Esophagus squamous epithelium (tissue), 5 donors: ENCODE measurements at regions not wholly inside any gene's neighbourhood (a gene's known extent, or its start where the extent isn't known, plus 50 kb on each side); places are given as distances from the start of the nearest gene placed in this dataset.

ENCODE experiments used
- DNase-seq: peaks from one replicate; lab custom pipeline; 2025; lab: John Stamatoyannopoulos, UW
- H3K27ac ChIP-seq, 4 donors: fragments of 200-600 bp; sonication (generic); one replicate each; pipeline ENCODE4 v1.5.1; 2016 to 2019; ENCODE audit warnings: mild to moderate bottlenecking in 1 of 4
- H3K27me3 ChIP-seq, 4 donors: fragments of 200-600 bp; sonication (generic); 1 replicate in 3 of 4; 2 replicates in 1 of 4; pipeline versions ENCODE4 v1.5.1 to v1.6.0; 2017 to 2021; ENCODE audit warnings: antibody characterized with exemption in 1 of 4
- H3K36me3 ChIP-seq, 3 donors: fragments of 200-600 bp; sonication (generic); one replicate each; pipeline ENCODE4 v1.5.1; 2016 to 2019
- H3K4me1 ChIP-seq, 3 donors: fragments of 200-600 bp; sonication (generic); one replicate each; pipeline ENCODE4 v1.5.1; 2017 to 2019
- H3K4me3 ChIP-seq, 4 donors: fragments of 200-600 bp; sonication (generic); 1 replicate in 3 of 4; 2 replicates in 1 of 4; pipeline ENCODE4 v1.5.1; 2016 to 2019; ENCODE audit warnings: mild to moderate bottlenecking in 2 of 4, moderate library complexity in 1 of 4
- H3K9me3 ChIP-seq, 3 donors: fragments of 200-600 bp; sonication (generic); one replicate each; pipeline ENCODE4 v1.5.1; 2016 to 2019
- CTCF ChIP-seq, 6 experiments: fragments of 450-650 bp in 4 of 6; fragments of 200-600 bp in 2 of 6; sonication (generic) in 2 of 6; IDR thresholded peaks; one replicate each; pipeline ENCODE4 v1.5.1; 2016 to 2019; ENCODE audit warnings: antibody characterized with exemption in 6 of 6, mild to moderate bottlenecking in 4 of 6, moderate library complexity in 4 of 6
- POLR2A ChIP-seq, 4 donors: fragments of 450-650 bp; IDR thresholded peaks; one replicate each; pipeline ENCODE4 v1.6.1; 2017; ENCODE audit warnings: antibody characterized with exemption in 4 of 4, mild to moderate bottlenecking in 4 of 4, moderate library complexity in 3 of 4
- WGBS, 2 donors: methylation state at CpG; one replicate each; pipeline ENCODE4 v1.1.5; 2018; 5-methylcytosine and 5-hydroxymethylcytosine counted together
- intact Hi-C: fragments of 100-400 bp; cut with DNase I; formaldehyde crosslinking; loops from one replicate; pipeline ENCODE4 v1.15.0; 2022
- donor health status: DM: yes; HTN: yes; CAD: no.

- H3K4me3 ChIP-seq = no peak overlapping the region
- no peak overlapping the region for H3K27ac ChIP-seq
- H3K4me1 ChIP-seq = no peaks in the 10 kb centered on the region
- TF ChIP-seq POLR2A (IDR thresholded peaks at IDR 0.05) = no peak
- TF ChIP-seq CTCF (IDR thresholded peaks at IDR 0.05) = no peak
- H3K27me3 ChIP-seq = no peaks in the 10 kb centered on the region
- intact Hi-C loops = no loop called here
- 62 to 77% methylated on average over 1 of the region's 1 CpG for WGBS, 2 donors
- DNase-seq = no peak
- no peaks in the 10 kb centered on the region for H3K9me3 ChIP-seq
- no peaks in the 10 kb centered on the region for H3K36me3 ChIP-seq
Observed at GRCh38 chr5:98330871-98331270, 442.6 kb upstream of the RGMB start.

GRCh38 chr5:98333921-98334320 lies 439.5 kb upstream of the RGMB start:
- no peak for DNase-seq
- TF ChIP-seq POLR2A (IDR thresholded peaks at IDR 0.05) = no peak
- TF ChIP-seq CTCF (IDR thresholded peaks at IDR 0.05) = no peak
- Histone ChIP-seq H3K36me3 (no peaks in the 10 kb centered on the region), H3K9me3 (no peaks in the 10 kb centered on the region), H3K4me3 (no peak overlapping the region), H3K27me3 (no peaks in the 10 kb centered on the region), H3K4me1 (no peaks in the 10 kb centered on the region), H3K27ac (no peak overlapping the region)
- intact Hi-C loops = no loop called here

- Histone ChIP-seq H3K9me3 (no peaks in the 10 kb centered on the region), H3K36me3 (no peaks in the 10 kb centered on the region), H3K4me3 (no peak overlapping the region), H3K27me3 (no peaks in the 10 kb centered on the region), H3K27ac (no peak overlapping the region), H3K4me1 (no peaks in the 10 kb centered on the region)
- WGBS, 2 donors = 72 to 77% methylated on average over 6 of the region's 6 CpGs
- intact Hi-C loops = no loop called here
- DNase-seq = no peak
- no peak for TF ChIP-seq CTCF (IDR thresholded peaks at IDR 0.05)
- no peak for TF ChIP-seq POLR2A (IDR thresholded peaks at IDR 0.05)
Observed at GRCh38 chr5:98334946-98335345, 438.5 kb upstream of the RGMB start.

GRCh38 chr5:98339141-98339848 lies 434.2 kb upstream of the RGMB start:
- WGBS, 2 donors = 88 to 94% methylated on average over 11 to 13 of the region's 21 CpGs

More at GRCh38 chr5:98339141-98339848, 434.2 kb upstream of the RGMB start:
- Histone ChIP-seq H3K4me3 (no peak overlapping the region), H3K4me1 (no peaks in the 10 kb centered on the region), H3K27me3 (no peaks in the 10 kb centered on the region), H3K36me3 (no peaks in the 10 kb centered on the region), H3K9me3 (no peaks in the 10 kb centered on the region), H3K27ac (no peak overlapping the region)
- TF ChIP-seq POLR2A (IDR thresholded peaks at IDR 0.05) = no peak
- TF ChIP-seq CTCF (IDR thresholded peaks at IDR 0.05) = no peak
- DNase-seq = no peak
- intact Hi-C loops = no loop called here
